SH-SY5Y (cell line): ENCODE measurements at regions not wholly inside any gene's neighbourhood (a gene's known extent, or its start where the extent isn't known, plus 50 kb on each side); places are given as distances from the start of the nearest gene placed in this dataset.

Experiments used
- GATA2 ChIP-seq: IDR thresholded peaks from 2 replicates; pipeline ENCODE4 v1.6.1; 2011; ENCODE audit warnings: mild to moderate bottlenecking, low read depth, low read length
- GATA3 ChIP-seq: IDR thresholded peaks from 2 replicates; pipeline ENCODE4 v1.6.1; 2011; ENCODE audit warnings: low read depth, mild to moderate bottlenecking, low read length, moderate library complexity

GRCh38 chr18:69157906-69158305, 242.8 kb upstream of the DOK6 start:
- no peak for TF ChIP-seq GATA2
- TF ChIP-seq GATA3 = no peak
